ENCODE measurements at regions not wholly inside any gene's neighbourhood (a gene's known extent, or its start where the extent isn't known, plus 50 kb on each side); places are given as distances from the start of the nearest gene placed in this dataset.

DNA sequence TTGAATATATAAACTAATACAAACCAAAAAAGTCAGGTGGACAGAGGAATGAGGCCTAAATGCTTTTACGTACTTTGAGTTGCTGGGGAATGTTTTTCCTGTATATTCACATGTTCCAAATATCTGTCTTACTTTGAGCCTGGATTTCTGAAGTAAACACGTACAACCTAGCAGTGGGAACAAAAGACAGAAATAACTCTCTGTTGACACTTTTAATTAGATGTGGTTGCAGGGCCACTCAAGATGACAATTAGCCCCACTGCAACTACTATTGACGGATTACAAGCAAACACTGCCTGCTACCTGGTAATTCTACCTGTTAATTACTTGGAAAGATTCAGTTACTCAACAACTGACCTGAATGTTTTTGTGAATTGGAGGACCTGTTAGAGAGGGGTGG lies 196.9 kb downstream of the TTLL7 start:
- TF ChIP-seq SIN3A (IDR thresholded peaks at IDR 0.05; ENCODE audit: borderline replicate concordance, insufficient read depth, low read length) = no peak
- TF ChIP-seq FOXP2 (optimal IDR thresholded peaks at IDR 0.05; ENCODE audit: borderline replicate concordance, extremely low read depth, extremely low read length, insufficient read depth) = no peak
- TF ChIP-seq POLR2AphosphoS5 (IDR thresholded peaks at IDR 0.05; ENCODE audit: low read depth, low read length) = no peak
- no peak for TF ChIP-seq TAF1 (IDR thresholded peaks at IDR 0.05; ENCODE audit: borderline replicate concordance, insufficient read depth, low read length)
- TF ChIP-seq, protein P1, sequence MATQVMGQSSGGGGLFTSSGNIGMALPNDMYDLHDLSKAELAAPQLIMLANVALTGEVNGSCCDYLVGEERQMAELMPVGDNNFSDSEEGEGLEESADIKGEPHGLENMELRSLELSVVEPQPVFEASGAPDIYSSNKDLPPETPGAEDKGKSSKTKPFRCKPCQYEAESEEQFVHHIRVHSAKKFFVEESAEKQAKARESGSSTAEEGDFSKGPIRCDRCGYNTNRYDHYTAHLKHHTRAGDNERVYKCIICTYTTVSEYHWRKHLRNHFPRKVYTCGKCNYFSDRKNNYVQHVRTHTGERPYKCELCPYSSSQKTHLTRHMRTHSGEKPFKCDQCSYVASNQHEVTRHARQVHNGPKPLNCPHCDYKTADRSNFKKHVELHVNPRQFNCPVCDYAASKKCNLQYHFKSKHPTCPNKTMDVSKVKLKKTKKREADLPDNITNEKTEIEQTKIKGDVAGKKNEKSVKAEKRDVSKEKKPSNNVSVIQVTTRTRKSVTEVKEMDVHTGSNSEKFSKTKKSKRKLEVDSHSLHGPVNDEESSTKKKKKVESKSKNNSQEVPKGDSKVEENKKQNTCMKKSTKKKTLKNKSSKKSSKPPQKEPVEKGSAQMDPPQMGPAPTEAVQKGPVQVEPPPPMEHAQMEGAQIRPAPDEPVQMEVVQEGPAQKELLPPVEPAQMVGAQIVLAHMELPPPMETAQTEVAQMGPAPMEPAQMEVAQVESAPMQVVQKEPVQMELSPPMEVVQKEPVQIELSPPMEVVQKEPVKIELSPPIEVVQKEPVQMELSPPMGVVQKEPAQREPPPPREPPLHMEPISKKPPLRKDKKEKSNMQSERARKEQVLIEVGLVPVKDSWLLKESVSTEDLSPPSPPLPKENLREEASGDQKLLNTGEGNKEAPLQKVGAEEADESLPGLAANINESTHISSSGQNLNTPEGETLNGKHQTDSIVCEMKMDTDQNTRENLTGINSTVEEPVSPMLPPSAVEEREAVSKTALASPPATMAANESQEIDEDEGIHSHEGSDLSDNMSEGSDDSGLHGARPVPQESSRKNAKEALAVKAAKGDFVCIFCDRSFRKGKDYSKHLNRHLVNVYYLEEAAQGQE (IDR thresholded peaks at IDR 0.05; ENCODE audit: insufficient read depth in 1 of 2, low read depth in 2 of 2, low read length in 2 of 2) = no peak
